Kidney (tissue), 13 donors: ENCODE measurements at regions not wholly inside any gene's neighbourhood (a gene's known extent, or its start where the extent isn't known, plus 50 kb on each side); places are given as distances from the start of the nearest gene placed in this dataset.

Experiments
- DNase-seq, 5 donors: peaks; one replicate each; pipeline ENCODE4 v3.0.0-alpha.2; 2013 to 2020
- FAIRE-seq: peaks from 2 replicates; lab custom pipeline; 2012; peaks lifted over from hg19 to GRCh38; lab: Jason Lieb, UNC
- H3K27ac ChIP-seq, 2 donors: one replicate each; pipeline ENCODE4 v1.7.0; 2013; ENCODE audit warnings: low read depth in 2 of 2, low read length in 2 of 2, inconsistent platforms in 1 of 2
- H3K27me3 ChIP-seq: one replicate; pipeline ENCODE4 v1.7.1; 2013; ENCODE audit warnings: low read length, inconsistent platforms; ENCODE audit not compliant: control insufficient read depth, insufficient read depth
- H3K36me3 ChIP-seq, 3 donors: one replicate each; pipeline versions ENCODE4 v1.7.0 to v1.7.1; 2013; ENCODE audit warnings: low read length in 3 of 3, control low read depth in 1 of 3, inconsistent platforms in 1 of 3; ENCODE audit not compliant: insufficient read depth in 3 of 3, control insufficient read depth in 2 of 3
- H3K4me1 ChIP-seq, 3 donors: one replicate each; pipeline versions ENCODE4 v1.7.0 to v1.7.1; 2013; ENCODE audit warnings: low read length in 3 of 3, inconsistent platforms in 1 of 3, low read depth in 1 of 3; ENCODE audit not compliant: control insufficient read depth in 2 of 3, insufficient read depth in 2 of 3
- H3K4me3 ChIP-seq, 3 donors: one replicate each; pipeline versions ENCODE4 v1.7.0 to v1.8.1; 2013; ENCODE audit warnings: low read length in 3 of 3, control low read depth in 1 of 3, inconsistent platforms in 1 of 3
- H3K9ac ChIP-seq, 3 donors: one replicate each; pipeline versions ENCODE4 v1.7.0 to v1.7.1; 2013; ENCODE audit warnings: low read length in 3 of 3, control low read depth in 1 of 3, inconsistent platforms in 1 of 3
- H3K9me3 ChIP-seq, 3 donors: one replicate each; pipeline versions ENCODE4 v1.7.0 to v1.7.1; 2013; ENCODE audit warnings: low read length in 3 of 3, control low read depth in 1 of 3, inconsistent platforms in 1 of 3; ENCODE audit not compliant: control insufficient read depth in 2 of 3, insufficient read depth in 1 of 3
- intact Hi-C: fragments of 100-400 bp; cut with DNase I; formaldehyde crosslinking; loops from one replicate; pipeline ENCODE4 v1.11.1; 2022
- TF ChIP-seq, protein P1 (sequence below): IDR thresholded peaks from 3 replicates; pipeline ENCODE4 v1.5.1; 2012; ENCODE audit warnings: mild to moderate bottlenecking, moderate library complexity, borderline replicate concordance; ENCODE audit not compliant: insufficient read depth; ENCODE audit errors: extremely low read depth
- donor health status: control.
- donor health status: control.
- donor health status: control.
- donor health status: control.
- donor health status: control.
- donor health status: DM: yes; HTN: yes; CAD: no.
- donor health status: Normal renal cell carcinoma (clear cell type).

- Histone ChIP-seq H3K4me3 (no peak overlapping the region), H3K9ac (no peak overlapping the region), H3K27me3 (no peaks in the 10 kb centered on the region), H3K27ac (no peak overlapping the region), H3K4me1 (no peaks in the 10 kb centered on the region), H3K9me3 (no peaks in the 10 kb centered on the region), H3K36me3 (no peaks in the 10 kb centered on the region)
- TF ChIP-seq, protein P1, sequence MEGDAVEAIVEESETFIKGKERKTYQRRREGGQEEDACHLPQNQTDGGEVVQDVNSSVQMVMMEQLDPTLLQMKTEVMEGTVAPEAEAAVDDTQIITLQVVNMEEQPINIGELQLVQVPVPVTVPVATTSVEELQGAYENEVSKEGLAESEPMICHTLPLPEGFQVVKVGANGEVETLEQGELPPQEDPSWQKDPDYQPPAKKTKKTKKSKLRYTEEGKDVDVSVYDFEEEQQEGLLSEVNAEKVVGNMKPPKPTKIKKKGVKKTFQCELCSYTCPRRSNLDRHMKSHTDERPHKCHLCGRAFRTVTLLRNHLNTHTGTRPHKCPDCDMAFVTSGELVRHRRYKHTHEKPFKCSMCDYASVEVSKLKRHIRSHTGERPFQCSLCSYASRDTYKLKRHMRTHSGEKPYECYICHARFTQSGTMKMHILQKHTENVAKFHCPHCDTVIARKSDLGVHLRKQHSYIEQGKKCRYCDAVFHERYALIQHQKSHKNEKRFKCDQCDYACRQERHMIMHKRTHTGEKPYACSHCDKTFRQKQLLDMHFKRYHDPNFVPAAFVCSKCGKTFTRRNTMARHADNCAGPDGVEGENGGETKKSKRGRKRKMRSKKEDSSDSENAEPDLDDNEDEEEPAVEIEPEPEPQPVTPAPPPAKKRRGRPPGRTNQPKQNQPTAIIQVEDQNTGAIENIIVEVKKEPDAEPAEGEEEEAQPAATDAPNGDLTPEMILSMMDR = no peak
- DNase-seq (no peak), FAIRE-seq (no peak)
- intact Hi-C loops = no loop called here
Observed at GRCh38 chr21:17671733-17672132, 59.0 kb upstream of the BTG3 start.

GRCh38 chr21:17668479-17669140 is 55.9 kb upstream of the BTG3 start:
- no peak for DNase-seq
- TF ChIP-seq, protein P1 = no peak
- Histone ChIP-seq H3K4me3 (no peak overlapping the region), H3K9me3 (no peaks in the 10 kb centered on the region), H3K4me1 (no peaks in the 10 kb centered on the region), H3K27ac (no peak overlapping the region), H3K27me3 (no peaks in the 10 kb centered on the region), H3K9ac (no peak overlapping the region), H3K36me3 (no peaks in the 10 kb centered on the region)
- intact Hi-C loops = no loop called here
- no peak for FAIRE-seq

- no peaks in the 10 kb centered on the region for H3K27me3 ChIP-seq
- no peak for FAIRE-seq
Observed at GRCh38 chr21:17667256-17667655, 54.6 kb upstream of the BTG3 start.

More at GRCh38 chr21:17667256-17667655, 54.6 kb upstream of the BTG3 start:
- H3K27ac ChIP-seq = no peak overlapping the region
- no peak for DNase-seq
- intact Hi-C loops = no loop called here
- no peaks in the 10 kb centered on the region for H3K9me3 ChIP-seq
- H3K9ac ChIP-seq = no peak overlapping the region
- no peak overlapping the region for H3K4me3 ChIP-seq
- H3K4me1 ChIP-seq = no peaks in the 10 kb centered on the region
- TF ChIP-seq, protein P1 = no peak
- H3K36me3 ChIP-seq = no peaks in the 10 kb centered on the region
